ENCODE measurements at regions not wholly inside any gene's neighbourhood (a gene's known extent, or its start where the extent isn't known, plus 50 kb on each side); places are given as distances from the start of the nearest gene placed in this dataset.
"Not testable (repeated sequence)": the region's sequence is repeated elsewhere in the genome, so short reads cannot be mapped to it uniquely, and the experiment has no call there.

GRCh38 chr1:199936441-199936840, 91.1 kb upstream of the NR5A2 start:
- Histone ChIP-seq H3K4me1 (no peaks in the 10 kb centered on the region), H3K36me3 (no peaks in the 10 kb centered on the region), H3K27me3 (no peaks in the 10 kb centered on the region), H3K9me3 (replicated peaks) (no peaks in the 10 kb centered on the region), H3K27ac (no peak overlapping the region), H3K4me3 (no peak overlapping the region)
- DNase-seq: no peak

GRCh38 chr1:199937161-199937560, 90.3 kb upstream of the NR5A2 start:
- Histone ChIP-seq H3K4me1 (no peaks in the 10 kb centered on the region), H3K27ac (no peak overlapping the region), H3K9me3 (replicated peaks) (no peaks in the 10 kb centered on the region), H3K27me3 (no peaks in the 10 kb centered on the region), H3K36me3 (no peaks in the 10 kb centered on the region), H3K4me3 (no peak overlapping the region)
- no peak for DNase-seq

GRCh38 chr1:199937661-199938060, 89.8 kb upstream of the NR5A2 start:
- Histone ChIP-seq H3K4me3 (no peak overlapping the region), H3K27me3 (no peaks in the 10 kb centered on the region)
- DNase-seq: no peak

GRCh38 chr1:199944986-199945385, 82.5 kb upstream of the NR5A2 start:
- no peaks in the 10 kb centered on the region for H3K36me3 ChIP-seq
- no peak overlapping the region for H3K27ac ChIP-seq
- H3K4me1 ChIP-seq: no peaks in the 10 kb centered on the region
- H3K9me3 ChIP-seq (replicated peaks): no peaks in the 10 kb centered on the region
- no peak overlapping the region for H3K4me3 ChIP-seq
- DNase-seq: no peak
- no peaks in the 10 kb centered on the region for H3K27me3 ChIP-seq

More at GRCh38 chr1:199937661-199938060, 89.8 kb upstream of the NR5A2 start:
- Histone ChIP-seq H3K27ac (no peak overlapping the region), H3K36me3 (no peaks in the 10 kb centered on the region), H3K4me1 (no peaks in the 10 kb centered on the region), H3K9me3 (replicated peaks) (no peaks in the 10 kb centered on the region)

- Histone ChIP-seq H3K27me3 (no peaks in the 10 kb centered on the region), H3K4me3 (no peak overlapping the region), H3K9me3 (replicated peaks) (no peaks in the 10 kb centered on the region)
Observed at GRCh38 chr1:199945591-199945990, 81.9 kb upstream of the NR5A2 start.

GRCh38 chr1:199946305-199947155, 81.0 kb upstream of the NR5A2 start:
- H3K27me3 ChIP-seq: no peaks in the 10 kb centered on the region

More at GRCh38 chr1:199945591-199945990, 81.9 kb upstream of the NR5A2 start:
- DNase-seq: no peak
- Histone ChIP-seq H3K36me3 (no peaks in the 10 kb centered on the region), H3K4me1 (no peaks in the 10 kb centered on the region), H3K27ac (no peak overlapping the region)

GRCh38 chr1:199948587-199949280, 78.8 kb upstream of the NR5A2 start:
- no peaks in the 10 kb centered on the region for H3K36me3 ChIP-seq
- peak in 1 of 2 experiments; percentile 7 for DNase-seq
- H3K4me3 ChIP-seq: no peak overlapping the region
- no peak overlapping the region for H3K27ac ChIP-seq
- H3K27me3 ChIP-seq: no peaks in the 10 kb centered on the region
- H3K4me1 ChIP-seq: no peaks in the 10 kb centered on the region
- H3K9me3 ChIP-seq (replicated peaks): no peaks in the 10 kb centered on the region

More at GRCh38 chr1:199946305-199947155, 81.0 kb upstream of the NR5A2 start:
- H3K4me3 ChIP-seq: no peak overlapping the region
- H3K4me1 ChIP-seq: no peaks in the 10 kb centered on the region
- H3K36me3 ChIP-seq: no peaks in the 10 kb centered on the region
- no peaks in the 10 kb centered on the region for H3K9me3 ChIP-seq (replicated peaks)
- peak in 1 of 2 experiments; percentile 9 for DNase-seq
- no peak overlapping the region for H3K27ac ChIP-seq

- H3K36me3 ChIP-seq; H3K27me3 ChIP-seq; H3K4me3 ChIP-seq; H3K4me1 ChIP-seq; H3K27ac ChIP-seq; H3K9me3 ChIP-seq (replicated peaks); DNase-seq: not testable (repeated sequence)
Observed at GRCh38 chr1:199951005-199951404, 76.5 kb upstream of the NR5A2 start.

GRCh38 chr1:199953651-199954050, 73.9 kb upstream of the NR5A2 start:
- Histone ChIP-seq H3K4me1 (no peaks in the 10 kb centered on the region), H3K36me3 (no peaks in the 10 kb centered on the region), H3K27ac (no peak overlapping the region), H3K4me3 (no peak overlapping the region), H3K27me3 (no peaks in the 10 kb centered on the region), H3K9me3 (replicated peaks) (no peaks in the 10 kb centered on the region)
- DNase-seq: no peak

GRCh38 chr1:199954699-199955098, 72.8 kb upstream of the NR5A2 start:
- Histone ChIP-seq H3K36me3 (no peaks in the 10 kb centered on the region), H3K4me1 (no peaks in the 10 kb centered on the region), H3K27me3 (no peaks in the 10 kb centered on the region), H3K4me3 (no peak overlapping the region), H3K9me3 (replicated peaks) (no peaks in the 10 kb centered on the region), H3K27ac (no peak overlapping the region)
- DNase-seq: peak; percentile 15 to 23

GRCh38 chr1:199955235-199955634, 72.3 kb upstream of the NR5A2 start:
- no peak overlapping the region for H3K4me3 ChIP-seq
- H3K9me3 ChIP-seq (replicated peaks): no peaks in the 10 kb centered on the region
- no peak for DNase-seq
- no peaks in the 10 kb centered on the region for H3K36me3 ChIP-seq
- H3K27ac ChIP-seq: no peak overlapping the region
- H3K4me1 ChIP-seq: no peaks in the 10 kb centered on the region
- no peaks in the 10 kb centered on the region for H3K27me3 ChIP-seq

- Histone ChIP-seq H3K36me3 (no peaks in the 10 kb centered on the region), H3K4me1 (no peaks in the 10 kb centered on the region), H3K9me3 (replicated peaks) (no peaks in the 10 kb centered on the region), H3K4me3 (no peak overlapping the region), H3K27me3 (no peaks in the 10 kb centered on the region), H3K27ac (no peak overlapping the region)
- DNase-seq: no peak
Observed at GRCh38 chr1:199956005-199956404, 71.5 kb upstream of the NR5A2 start.

GRCh38 chr1:199959033-199959774, 68.3 kb upstream of the NR5A2 start:
- Histone ChIP-seq H3K27me3 (no peaks in the 10 kb centered on the region), H3K9me3 (replicated peaks) (no peaks in the 10 kb centered on the region), H3K4me1 (no peaks in the 10 kb centered on the region), H3K4me3 (no peak overlapping the region), H3K27ac (no peak overlapping the region), H3K36me3 (no peaks in the 10 kb centered on the region)
- DNase-seq: no peak

- no peaks in the 10 kb centered on the region for H3K9me3 ChIP-seq (replicated peaks)
- no peaks in the 10 kb centered on the region for H3K27me3 ChIP-seq
- no peak overlapping the region for H3K27ac ChIP-seq
- no peak for DNase-seq
- no peaks in the 10 kb centered on the region for H3K36me3 ChIP-seq
- no peaks in the 10 kb centered on the region for H3K4me1 ChIP-seq
- no peak overlapping the region for H3K4me3 ChIP-seq
Observed at GRCh38 chr1:199959775-199960110, 67.8 kb upstream of the NR5A2 start.

- Histone ChIP-seq H3K27ac (no peak overlapping the region), H3K4me3 (no peak overlapping the region), H3K36me3 (no peaks in the 10 kb centered on the region), H3K27me3 (no peaks in the 10 kb centered on the region), H3K9me3 (replicated peaks) (no peaks in the 10 kb centered on the region), H3K4me1 (no peaks in the 10 kb centered on the region)
- no peak for DNase-seq
Observed at GRCh38 chr1:199970125-199970524, 57.4 kb upstream of the NR5A2 start.

Measured in SJCRH30 (cell line).